ENCODE measurements at regions not wholly inside any gene's neighbourhood (a gene's known extent, or its start where the extent isn't known, plus 50 kb on each side); places are given as distances from the start of the nearest gene placed in this dataset.

- no peaks in the 10 kb centered on the region for H4K20me1 ChIP-seq (replicated peaks; ENCODE audit: insufficient read depth)
- no peak for DNase-seq (ENCODE audit: low spot score)
- Mint-ChIP-seq H3K27ac (no peak overlapping the region), H3K4me1 (no peaks in the 10 kb centered on the region), H3K9me3 (no peaks in the 10 kb centered on the region; the same call in 2 of the 3 replicates), H3K27me3 (ENCODE audit: insufficient read depth, low read depth, poor library complexity) (peaks cover 2% of the 10 kb centered on the region), H3K4me3 (no peak overlapping the region), H3K36me3 (ENCODE audit: low read depth) (no peaks in the 10 kb centered on the region)
- no peaks in the 10 kb centered on the region for H3F3A ChIP-seq (replicated peaks; ENCODE audit: low read depth)
- no peak overlapping the region for H2AFZ ChIP-seq
- ATAC-seq = no peak
- TF ChIP-seq ZNF114 (CRISPR knock-in tag; IDR thresholded peaks at IDR 0.05) (no peak), CREB1 (CRISPR knock-in tag; IDR thresholded peaks at IDR 0.05; ENCODE audit: low read depth) (no peak)
- H3K79me2 ChIP-seq (replicated peaks; ENCODE audit: insufficient read depth) = no peaks in the 10 kb centered on the region
- no peak overlapping the region for H3K4me2 ChIP-seq
- H3K4me3 ChIP-seq = no peak overlapping the region
- 0 out of 2 replicates have a peak, but pooled peaks cover 2% of the 10 kb centered on the region for H3K9me2 ChIP-seq (ENCODE audit: insufficient read depth)
- no peaks in the 10 kb centered on the region for H3K4me1 ChIP-seq (ENCODE audit: insufficient read depth)
- H3K36me3 ChIP-seq (ENCODE audit: insufficient read depth) = no peaks in the 10 kb centered on the region
- no peaks in the 10 kb centered on the region for H3K27me3 ChIP-seq (ENCODE audit: insufficient read depth)
- no peak overlapping the region for H3K27ac ChIP-seq (ENCODE audit: low read depth)
Measured at GRCh38 chr17:5763595-5764306, 179.4 kb upstream of the NLRP1 start.

- H3K27me3 Mint-ChIP-seq (ENCODE audit: insufficient read depth, low read depth, poor library complexity) = peaks cover 6% of the 10 kb centered on the region
- no peaks in the 10 kb centered on the region for H3F3A ChIP-seq (replicated peaks; ENCODE audit: low read depth)
- H4K20me1 ChIP-seq (replicated peaks; ENCODE audit: insufficient read depth) = no peaks in the 10 kb centered on the region
- DNase-seq (ENCODE audit: low spot score) = no peak
- TF ChIP-seq NANOG (IDR thresholded peaks at IDR 0.05; ENCODE audit: borderline replicate concordance) (no peak), ETS1 (IDR thresholded peaks at IDR 0.05) (no peak), ZNF462 (CRISPR knock-in tag; IDR thresholded peaks at IDR 0.05) (no peak), ZNF331 (CRISPR knock-in tag; IDR thresholded peaks at IDR 0.05; ENCODE audit: low read depth) (no peak), EZH2phosphoT487 (IDR thresholded peaks at IDR 0.05; ENCODE audit: unreplicated experiment) (no peak), STAT1 (IDR thresholded peaks at IDR 0.05; ENCODE audit: unreplicated experiment) (no peak), EZH2 (IDR thresholded peaks at IDR 0.05; ENCODE audit: low read depth, unreplicated experiment) (no peak), ZNF114 (CRISPR knock-in tag; IDR thresholded peaks at IDR 0.05) (no peak), CTCF (conservative IDR thresholded peaks at IDR 0.05; ENCODE audit: low read depth in 2 of 2) (no peak), JUNB (IDR thresholded peaks at IDR 0.05; ENCODE audit: unreplicated experiment) (no peak), POLR2AphosphoS5 (IDR thresholded peaks at IDR 0.05; ENCODE audit: low read depth) (no peak)
- no peak overlapping the region for H3K4me2 ChIP-seq
- H3K9me2 ChIP-seq (ENCODE audit: insufficient read depth) = 0 out of 2 replicates have a peak, but pooled peaks cover 2% of the 10 kb centered on the region
- H3K27ac Mint-ChIP-seq = no peak overlapping the region
- peak; percentile 73 for ATAC-seq
- H3K36me3 ChIP-seq (ENCODE audit: insufficient read depth) = no peaks in the 10 kb centered on the region
- H3K4me3 ChIP-seq = no peak overlapping the region
- H3K4me1 Mint-ChIP-seq = no peaks in the 10 kb centered on the region
- H3K27me3 ChIP-seq (ENCODE audit: insufficient read depth) = no peaks in the 10 kb centered on the region
- no peak overlapping the region for H3K4me3 Mint-ChIP-seq
- 0 out of 2 replicates have a peak, but pooled peaks cover 3% of the 10 kb centered on the region for H3K4me1 ChIP-seq (ENCODE audit: insufficient read depth)
- H3K79me2 ChIP-seq (replicated peaks; ENCODE audit: insufficient read depth) = no peaks in the 10 kb centered on the region
- no peaks in the 10 kb centered on the region for H3K9me3 Mint-ChIP-seq
- peak overlapping the region; percentile 2; the same call in 1 of the 2 replicates for H2AFZ ChIP-seq
- no peak overlapping the region for H3K27ac ChIP-seq (ENCODE audit: low read depth)
- H3K36me3 Mint-ChIP-seq (ENCODE audit: low read depth) = no peaks in the 10 kb centered on the region
Measured at GRCh38 chr17:5769593-5770354, 185.5 kb upstream of the NLRP1 start.
